HL-60 (cell line): ENCODE measurements at regions not wholly inside any gene's neighbourhood (a gene's known extent, or its start where the extent isn't known, plus 50 kb on each side); places are given as distances from the start of the nearest gene placed in this dataset.

ENCODE experiments used
- POLR2AphosphoS5 ChIP-seq: IDR thresholded peaks from 2 replicates; pipeline ENCODE4 v1.6.1; 2012; ENCODE audit warnings: low read depth
- TF ChIP-seq, protein P1 (sequence below): IDR thresholded peaks from one replicate; pipeline ENCODE4 v1.5.1; 2011; ENCODE audit warnings: low read length, control low read depth, inconsistent platforms; ENCODE audit not compliant: insufficient read depth
- TF ChIP-seq, protein P2 (sequence below): IDR thresholded peaks from 2 replicates; pipeline ENCODE4 v1.6.1; 2012; ENCODE audit warnings: low read depth; ENCODE audit not compliant: insufficient replicate concordance

DNA sequence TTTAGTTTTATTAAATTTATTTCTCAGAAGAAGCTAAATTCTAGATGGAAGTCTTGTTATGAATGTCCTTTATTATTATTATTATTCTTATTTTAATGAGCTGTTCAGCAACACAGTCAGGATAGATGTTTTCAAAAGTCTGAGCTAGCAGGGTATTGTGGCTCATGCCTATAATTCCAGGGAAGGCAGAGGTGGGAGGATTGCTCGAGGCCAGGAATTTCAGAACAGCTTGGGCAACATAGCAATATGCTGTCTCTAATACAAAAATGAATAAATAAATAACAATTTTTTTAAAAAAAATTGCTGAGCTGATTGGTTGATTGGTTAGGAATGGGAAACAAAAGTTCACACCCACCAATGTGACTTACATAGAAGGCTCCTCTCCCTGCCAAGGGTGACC lies 274.1 kb upstream of the CYRIA start:
- TF ChIP-seq, protein P1, sequence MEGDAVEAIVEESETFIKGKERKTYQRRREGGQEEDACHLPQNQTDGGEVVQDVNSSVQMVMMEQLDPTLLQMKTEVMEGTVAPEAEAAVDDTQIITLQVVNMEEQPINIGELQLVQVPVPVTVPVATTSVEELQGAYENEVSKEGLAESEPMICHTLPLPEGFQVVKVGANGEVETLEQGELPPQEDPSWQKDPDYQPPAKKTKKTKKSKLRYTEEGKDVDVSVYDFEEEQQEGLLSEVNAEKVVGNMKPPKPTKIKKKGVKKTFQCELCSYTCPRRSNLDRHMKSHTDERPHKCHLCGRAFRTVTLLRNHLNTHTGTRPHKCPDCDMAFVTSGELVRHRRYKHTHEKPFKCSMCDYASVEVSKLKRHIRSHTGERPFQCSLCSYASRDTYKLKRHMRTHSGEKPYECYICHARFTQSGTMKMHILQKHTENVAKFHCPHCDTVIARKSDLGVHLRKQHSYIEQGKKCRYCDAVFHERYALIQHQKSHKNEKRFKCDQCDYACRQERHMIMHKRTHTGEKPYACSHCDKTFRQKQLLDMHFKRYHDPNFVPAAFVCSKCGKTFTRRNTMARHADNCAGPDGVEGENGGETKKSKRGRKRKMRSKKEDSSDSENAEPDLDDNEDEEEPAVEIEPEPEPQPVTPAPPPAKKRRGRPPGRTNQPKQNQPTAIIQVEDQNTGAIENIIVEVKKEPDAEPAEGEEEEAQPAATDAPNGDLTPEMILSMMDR: no peak
- TF ChIP-seq, protein P2, sequence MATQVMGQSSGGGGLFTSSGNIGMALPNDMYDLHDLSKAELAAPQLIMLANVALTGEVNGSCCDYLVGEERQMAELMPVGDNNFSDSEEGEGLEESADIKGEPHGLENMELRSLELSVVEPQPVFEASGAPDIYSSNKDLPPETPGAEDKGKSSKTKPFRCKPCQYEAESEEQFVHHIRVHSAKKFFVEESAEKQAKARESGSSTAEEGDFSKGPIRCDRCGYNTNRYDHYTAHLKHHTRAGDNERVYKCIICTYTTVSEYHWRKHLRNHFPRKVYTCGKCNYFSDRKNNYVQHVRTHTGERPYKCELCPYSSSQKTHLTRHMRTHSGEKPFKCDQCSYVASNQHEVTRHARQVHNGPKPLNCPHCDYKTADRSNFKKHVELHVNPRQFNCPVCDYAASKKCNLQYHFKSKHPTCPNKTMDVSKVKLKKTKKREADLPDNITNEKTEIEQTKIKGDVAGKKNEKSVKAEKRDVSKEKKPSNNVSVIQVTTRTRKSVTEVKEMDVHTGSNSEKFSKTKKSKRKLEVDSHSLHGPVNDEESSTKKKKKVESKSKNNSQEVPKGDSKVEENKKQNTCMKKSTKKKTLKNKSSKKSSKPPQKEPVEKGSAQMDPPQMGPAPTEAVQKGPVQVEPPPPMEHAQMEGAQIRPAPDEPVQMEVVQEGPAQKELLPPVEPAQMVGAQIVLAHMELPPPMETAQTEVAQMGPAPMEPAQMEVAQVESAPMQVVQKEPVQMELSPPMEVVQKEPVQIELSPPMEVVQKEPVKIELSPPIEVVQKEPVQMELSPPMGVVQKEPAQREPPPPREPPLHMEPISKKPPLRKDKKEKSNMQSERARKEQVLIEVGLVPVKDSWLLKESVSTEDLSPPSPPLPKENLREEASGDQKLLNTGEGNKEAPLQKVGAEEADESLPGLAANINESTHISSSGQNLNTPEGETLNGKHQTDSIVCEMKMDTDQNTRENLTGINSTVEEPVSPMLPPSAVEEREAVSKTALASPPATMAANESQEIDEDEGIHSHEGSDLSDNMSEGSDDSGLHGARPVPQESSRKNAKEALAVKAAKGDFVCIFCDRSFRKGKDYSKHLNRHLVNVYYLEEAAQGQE: no peak
- no peak for TF ChIP-seq POLR2AphosphoS5
